ENCODE measurements at regions not wholly inside any gene's neighbourhood (a gene's known extent, or its start where the extent isn't known, plus 50 kb on each side); places are given as distances from the start of the nearest gene placed in this dataset.

GRCh38 chr9:82736126-82736525, 326.8 kb downstream of the RASEF start:
- no peak for DNase-seq (ENCODE audit: low spot score in 2 of 2)
- intact Hi-C loops (cut with DNase I; ENCODE audit: low total_unique reads) = no loop called here
- Histone ChIP-seq H3K4me3 (no peak overlapping the region), H3K36me3 (no peaks in the 10 kb centered on the region), H3K27me3 (no peaks in the 10 kb centered on the region), H3K9me3 (no peaks in the 10 kb centered on the region), H3K4me1 (no peaks in the 10 kb centered on the region), H3K27ac (no peak overlapping the region)
- TF ChIP-seq POLR2A (IDR thresholded peaks at IDR 0.05) = no peak
- no peak for TF ChIP-seq POLR2AphosphoS5 (IDR thresholded peaks at IDR 0.05)
- TF ChIP-seq, protein P1, sequence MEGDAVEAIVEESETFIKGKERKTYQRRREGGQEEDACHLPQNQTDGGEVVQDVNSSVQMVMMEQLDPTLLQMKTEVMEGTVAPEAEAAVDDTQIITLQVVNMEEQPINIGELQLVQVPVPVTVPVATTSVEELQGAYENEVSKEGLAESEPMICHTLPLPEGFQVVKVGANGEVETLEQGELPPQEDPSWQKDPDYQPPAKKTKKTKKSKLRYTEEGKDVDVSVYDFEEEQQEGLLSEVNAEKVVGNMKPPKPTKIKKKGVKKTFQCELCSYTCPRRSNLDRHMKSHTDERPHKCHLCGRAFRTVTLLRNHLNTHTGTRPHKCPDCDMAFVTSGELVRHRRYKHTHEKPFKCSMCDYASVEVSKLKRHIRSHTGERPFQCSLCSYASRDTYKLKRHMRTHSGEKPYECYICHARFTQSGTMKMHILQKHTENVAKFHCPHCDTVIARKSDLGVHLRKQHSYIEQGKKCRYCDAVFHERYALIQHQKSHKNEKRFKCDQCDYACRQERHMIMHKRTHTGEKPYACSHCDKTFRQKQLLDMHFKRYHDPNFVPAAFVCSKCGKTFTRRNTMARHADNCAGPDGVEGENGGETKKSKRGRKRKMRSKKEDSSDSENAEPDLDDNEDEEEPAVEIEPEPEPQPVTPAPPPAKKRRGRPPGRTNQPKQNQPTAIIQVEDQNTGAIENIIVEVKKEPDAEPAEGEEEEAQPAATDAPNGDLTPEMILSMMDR (IDR thresholded peaks at IDR 0.05) = no peak

- H3K36me3 ChIP-seq = no peaks in the 10 kb centered on the region
- TF ChIP-seq, protein P1 (IDR thresholded peaks at IDR 0.05) = no peak
- TF ChIP-seq POLR2A (IDR thresholded peaks at IDR 0.05) (no peak), POLR2AphosphoS5 (IDR thresholded peaks at IDR 0.05) (no peak)
- H3K4me3 ChIP-seq = no peak overlapping the region
- intact Hi-C loops (cut with DNase I; ENCODE audit: low total_unique reads) = no loop called here
- no peaks in the 10 kb centered on the region for H3K27me3 ChIP-seq
- H3K4me1 ChIP-seq = no peaks in the 10 kb centered on the region
- no peak for DNase-seq (ENCODE audit: low spot score in 2 of 2)
- H3K27ac ChIP-seq = no peak overlapping the region
- H3K9me3 ChIP-seq = no peaks in the 10 kb centered on the region
These were observed 326.2 kb downstream of the RASEF start for GRCh38 chr9:82736701-82737100.

GRCh38 chr9:82745919-82746318, 317.0 kb downstream of the RASEF start:
- no peak overlapping the region for H3K4me3 ChIP-seq
- no peaks in the 10 kb centered on the region for H3K27me3 ChIP-seq
- H3K36me3 ChIP-seq = no peaks in the 10 kb centered on the region
- TF ChIP-seq POLR2AphosphoS5 (IDR thresholded peaks at IDR 0.05) (no peak), POLR2A (IDR thresholded peaks at IDR 0.05) (no peak)
- TF ChIP-seq, protein P1 (IDR thresholded peaks at IDR 0.05) = no peak
- intact Hi-C loops (cut with DNase I; ENCODE audit: low total_unique reads) = no loop called here
- H3K27ac ChIP-seq = no peak overlapping the region
- H3K4me1 ChIP-seq = no peaks in the 10 kb centered on the region
- no peak for DNase-seq (ENCODE audit: low spot score in 2 of 2)
- no peaks in the 10 kb centered on the region for H3K9me3 ChIP-seq

GRCh38 chr9:82750411-82750913, 312.5 kb downstream of the RASEF start:
- Histone ChIP-seq H3K27ac (no peak overlapping the region), H3K27me3 (no peaks in the 10 kb centered on the region), H3K4me1 (no peaks in the 10 kb centered on the region), H3K4me3 (no peak overlapping the region), H3K36me3 (no peaks in the 10 kb centered on the region), H3K9me3 (no peaks in the 10 kb centered on the region)
- TF ChIP-seq, protein P1 (IDR thresholded peaks at IDR 0.05) = no peak
- TF ChIP-seq POLR2AphosphoS5 (IDR thresholded peaks at IDR 0.05) = no peak
- no peak for DNase-seq (ENCODE audit: low spot score in 2 of 2)
- intact Hi-C loops (cut with DNase I; ENCODE audit: low total_unique reads) = no loop called here

DNA sequence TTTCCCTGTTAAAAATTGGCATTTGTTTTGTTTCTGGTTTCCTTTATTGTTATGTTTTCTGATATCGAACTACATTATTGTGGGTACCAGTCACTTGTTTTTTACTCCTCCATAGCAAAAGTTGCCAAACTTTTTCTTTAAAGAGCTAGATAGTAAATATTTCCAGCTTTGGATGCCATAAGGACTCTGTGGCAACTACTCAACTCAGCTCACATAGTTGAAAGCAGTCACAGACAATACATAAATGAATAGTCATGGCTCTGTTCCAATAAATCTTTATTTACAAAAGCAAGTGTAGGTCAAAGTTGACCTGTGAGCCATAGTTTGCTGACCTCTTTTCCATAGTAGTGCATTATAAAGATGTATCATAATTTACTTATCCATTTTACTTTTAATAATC, 305.0 kb downstream of the RASEF start:
- no peak overlapping the region for H3K27ac ChIP-seq
- H3K9me3 ChIP-seq = no peaks in the 10 kb centered on the region
- H3K4me1 ChIP-seq = no peaks in the 10 kb centered on the region
- H3K27me3 ChIP-seq = no peaks in the 10 kb centered on the region
- no peak for DNase-seq (ENCODE audit: low spot score in 2 of 2)
- TF ChIP-seq, protein P1 (IDR thresholded peaks at IDR 0.05) = no peak
- TF ChIP-seq POLR2AphosphoS5 (IDR thresholded peaks at IDR 0.05) (no peak), POLR2A (IDR thresholded peaks at IDR 0.05) (no peak)
- intact Hi-C loops (cut with DNase I; ENCODE audit: low total_unique reads) = no loop called here
- no peaks in the 10 kb centered on the region for H3K36me3 ChIP-seq
- no peak overlapping the region for H3K4me3 ChIP-seq

Measured in breast epithelium (tissue), 4 donors.